Upper lobe of left lung (tissue), 4 donors: ENCODE measurements at regions not wholly inside any gene's neighbourhood (a gene's known extent, or its start where the extent isn't known, plus 50 kb on each side); places are given as distances from the start of the nearest gene placed in this dataset.

Source experiments
- CTCF ChIP-seq, 6 experiments: fragments of 450-650 bp in 4 of 6; fragments of 200-600 bp in 2 of 6; sonication (generic) in 2 of 6; IDR thresholded peaks; one replicate each; pipeline ENCODE4 v1.5.1; 2016 to 2019; ENCODE audit warnings: antibody characterized with exemption in 6 of 6
- POLR2A ChIP-seq, 4 donors: fragments of 450-650 bp; IDR thresholded peaks; one replicate each; pipeline ENCODE4 v1.5.1; 2016 to 2017; ENCODE audit warnings: antibody characterized with exemption in 4 of 4, mild to moderate bottlenecking in 2 of 4
- POLR2AphosphoS5 ChIP-seq, 2 donors: sonication (generic); formaldehyde crosslinking; IDR thresholded peaks; one replicate each; pipeline ENCODE4 v1.5.1; 2017; ENCODE audit warnings: antibody characterized with exemption in 2 of 2

GRCh38 chr10:8229153-8229552 is 174.7 kb downstream of the GATA3 start:
- TF ChIP-seq POLR2A (IDR thresholded peaks at IDR 0.05) (no peak), CTCF (IDR thresholded peaks at IDR 0.05) (no peak), POLR2AphosphoS5 (IDR thresholded peaks at IDR 0.05) (no peak)
